ENCODE measurements at regions not wholly inside any gene's neighbourhood (a gene's known extent, or its start where the extent isn't known, plus 50 kb on each side); places are given as distances from the start of the nearest gene placed in this dataset.
A peak's percentile ranks its signal among the peaks of the same experiment; 100 is the strongest.
"Not testable (repeated sequence)": the region's sequence is repeated elsewhere in the genome, so short reads cannot be mapped to it uniquely, and the experiment has no call there.

- DNase-seq (ENCODE audit: low read depth in 2 of 2) = not testable (repeated sequence)
These were observed 110.6 kb downstream of the RPIA start for GRCh38 chr2:88802026-88802425.

- no peak for DNase-seq (ENCODE audit: low read depth in 2 of 2)
These were observed 115.9 kb downstream of the RPIA start for GRCh38 chr2:88807237-88807962.

- DNase-seq (ENCODE audit: low read depth in 2 of 2) = no peak
These were observed 116.6 kb downstream of the RPIA start for GRCh38 chr2:88808083-88808482.

GRCh38 chr2:88808652-88809051 is 117.2 kb downstream of the RPIA start:
- DNase-seq (ENCODE audit: low read depth in 2 of 2) = no peak

- DNase-seq (ENCODE audit: low read depth in 2 of 2) = no peak
These were observed 117.7 kb downstream of the RPIA start for GRCh38 chr2:88809216-88809615.

GRCh38 chr2:88810017-88810416 is 118.5 kb downstream of the RPIA start:
- no peak for DNase-seq (ENCODE audit: low read depth in 2 of 2)

- DNase-seq (ENCODE audit: low read depth in 2 of 2) = no peak
These were observed 119.0 kb downstream of the RPIA start for GRCh38 chr2:88810488-88810887.

GRCh38 chr2:88811233-88811632 is 119.8 kb downstream of the RPIA start:
- peak; percentile 57 to 67 for DNase-seq (ENCODE audit: low read depth in 2 of 2)

GRCh38 chr2:88811681-88812080 is 120.2 kb downstream of the RPIA start:
- DNase-seq (ENCODE audit: low read depth in 2 of 2) = no peak

- DNase-seq (ENCODE audit: low read depth in 2 of 2) = peak; percentile 31 to 64
These were observed 122.1 kb downstream of the RPIA start for GRCh38 chr2:88813612-88814011.

- DNase-seq (ENCODE audit: low read depth in 2 of 2) = no peak
These were observed 123.8 kb downstream of the RPIA start for GRCh38 chr2:88815282-88815681.

- DNase-seq (ENCODE audit: low read depth in 2 of 2) = no peak
These were observed 124.2 kb downstream of the RPIA start for GRCh38 chr2:88815697-88816096.

GRCh38 chr2:88818381-88818780 is 126.9 kb downstream of the RPIA start:
- peak; percentile 65 to 76 for DNase-seq (ENCODE audit: low read depth in 2 of 2)

GRCh38 chr2:88824951-88825350 is 133.5 kb downstream of the RPIA start:
- no peak for DNase-seq (ENCODE audit: low read depth in 2 of 2)

GRCh38 chr2:88826399-88826798 is 134.9 kb downstream of the RPIA start:
- DNase-seq (ENCODE audit: low read depth in 2 of 2) = no peak

GRCh38 chr2:88827821-88828220 is 136.3 kb downstream of the RPIA start:
- DNase-seq (ENCODE audit: low read depth in 2 of 2) = peak; percentile 76 to 83

GRCh38 chr2:88828397-88829137 is 137.1 kb downstream of the RPIA start:
- DNase-seq (ENCODE audit: low read depth in 2 of 2) = peak; percentile 76 to 91

- no peak for DNase-seq (ENCODE audit: low read depth in 2 of 2)
These were observed 138.4 kb downstream of the RPIA start for GRCh38 chr2:88829607-88830463.

- peak in 1 of 2 donors; percentile 41 for DNase-seq (ENCODE audit: low read depth in 2 of 2)
These were observed 139.8 kb downstream of the RPIA start for GRCh38 chr2:88831071-88831791.

- peak in 1 of 2 donors; percentile 33 for DNase-seq (ENCODE audit: low read depth in 2 of 2)
These were observed 140.3 kb downstream of the RPIA start for GRCh38 chr2:88831792-88832248.

GRCh38 chr2:88832311-88832991 is 141.0 kb downstream of the RPIA start:
- no peak for DNase-seq (ENCODE audit: low read depth in 2 of 2)

Measured in dermis microvascular lymphatic vessel endothelial cell (primary cell).